NCI-H1105 treated with DMSO at 0.1 percent for 48 hours (cell line): ENCODE measurements at regions not wholly inside any gene's neighbourhood (a gene's known extent, or its start where the extent isn't known, plus 50 kb on each side); places are given as distances from the start of the nearest gene placed in this dataset.
A peak's percentile ranks its signal among the peaks of the same experiment; 100 is the strongest.

ENCODE experiments used
- DNase-seq: peaks from one replicate; lab custom pipeline; 2025; lab: John Stamatoyannopoulos, UW

DNA sequence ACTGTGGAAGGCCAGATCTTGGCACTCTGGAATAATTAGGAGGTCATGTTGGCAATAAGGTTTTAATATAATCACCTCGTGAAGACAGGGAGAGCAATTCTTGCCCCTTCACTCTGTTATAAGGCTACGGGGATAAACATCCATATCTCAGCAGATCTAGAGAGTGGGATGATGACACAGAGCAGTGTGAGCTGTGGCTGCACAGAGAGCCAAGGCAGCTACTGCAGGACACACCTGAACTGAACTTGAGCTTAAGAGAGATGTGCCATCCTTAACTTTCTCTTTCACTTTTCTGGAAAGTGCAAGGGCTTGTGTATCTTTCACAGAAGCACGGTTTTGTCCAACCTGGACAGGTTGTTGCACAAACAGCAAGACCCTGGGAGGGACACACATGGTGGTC is 174.7 kb downstream of the GATA3 start:
- no peak for DNase-seq

DNA sequence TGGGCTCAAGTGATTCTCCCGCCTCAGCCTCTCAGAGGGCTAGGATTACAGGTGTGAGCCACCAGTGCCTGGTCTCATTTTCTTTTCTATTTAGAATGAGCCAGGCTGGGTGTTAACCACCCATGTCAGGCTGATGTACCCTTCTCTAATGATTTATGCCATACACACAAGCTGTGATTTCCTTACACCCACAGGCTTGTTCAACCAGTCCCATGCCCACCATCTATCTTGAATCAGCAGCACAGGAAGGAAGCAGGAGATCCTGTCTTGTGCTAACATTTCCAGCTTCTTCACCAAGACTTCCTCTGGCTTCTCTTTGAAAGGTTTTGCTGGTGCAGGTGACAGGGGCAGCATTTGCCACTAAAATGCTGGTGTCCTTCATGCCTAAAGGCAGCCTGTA is 176.4 kb downstream of the GATA3 start:
- DNase-seq, result no peak

DNA sequence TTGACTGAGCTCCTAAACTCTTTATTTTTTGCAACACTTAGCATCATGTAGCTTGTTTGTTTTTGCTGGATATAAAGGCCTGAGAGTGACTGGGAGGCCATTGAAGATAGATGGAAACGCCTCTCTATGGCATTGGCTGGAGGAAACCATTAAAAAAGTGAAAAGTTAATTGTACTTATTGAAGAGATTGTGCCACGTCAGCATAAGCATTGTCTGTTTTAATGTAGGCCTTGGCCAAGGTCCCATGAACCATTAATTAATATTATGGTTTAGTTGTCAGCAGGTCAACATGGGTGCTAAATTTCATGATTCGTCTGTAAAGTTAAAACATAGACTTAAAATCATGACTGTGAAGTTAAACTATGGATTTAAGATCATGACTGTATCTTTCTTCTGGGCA is 178.6 kb downstream of the GATA3 start:
- peak; percentile 18 for DNase-seq

DNA sequence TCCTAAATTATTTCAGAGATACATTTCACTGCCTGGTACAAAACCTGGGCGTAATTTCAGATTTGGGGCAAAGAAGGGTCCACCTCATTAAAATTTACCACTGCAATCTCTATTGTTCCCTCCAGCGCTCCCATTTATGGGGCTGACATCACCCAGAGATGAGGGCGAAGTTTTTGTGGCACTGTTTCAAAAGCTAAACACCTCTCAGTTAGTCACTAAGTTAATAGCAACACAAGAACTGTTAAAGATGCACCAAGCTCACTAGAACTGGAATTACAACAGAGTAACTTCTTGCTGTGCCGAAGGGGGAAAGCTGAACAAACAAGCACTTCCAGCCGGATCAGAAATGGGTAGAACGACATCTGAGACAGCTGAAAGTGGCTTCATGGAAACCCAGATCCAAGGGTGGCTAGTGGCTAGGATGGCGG is 179.4 kb downstream of the GATA3 start:
- DNase-seq, result no peak

DNA sequence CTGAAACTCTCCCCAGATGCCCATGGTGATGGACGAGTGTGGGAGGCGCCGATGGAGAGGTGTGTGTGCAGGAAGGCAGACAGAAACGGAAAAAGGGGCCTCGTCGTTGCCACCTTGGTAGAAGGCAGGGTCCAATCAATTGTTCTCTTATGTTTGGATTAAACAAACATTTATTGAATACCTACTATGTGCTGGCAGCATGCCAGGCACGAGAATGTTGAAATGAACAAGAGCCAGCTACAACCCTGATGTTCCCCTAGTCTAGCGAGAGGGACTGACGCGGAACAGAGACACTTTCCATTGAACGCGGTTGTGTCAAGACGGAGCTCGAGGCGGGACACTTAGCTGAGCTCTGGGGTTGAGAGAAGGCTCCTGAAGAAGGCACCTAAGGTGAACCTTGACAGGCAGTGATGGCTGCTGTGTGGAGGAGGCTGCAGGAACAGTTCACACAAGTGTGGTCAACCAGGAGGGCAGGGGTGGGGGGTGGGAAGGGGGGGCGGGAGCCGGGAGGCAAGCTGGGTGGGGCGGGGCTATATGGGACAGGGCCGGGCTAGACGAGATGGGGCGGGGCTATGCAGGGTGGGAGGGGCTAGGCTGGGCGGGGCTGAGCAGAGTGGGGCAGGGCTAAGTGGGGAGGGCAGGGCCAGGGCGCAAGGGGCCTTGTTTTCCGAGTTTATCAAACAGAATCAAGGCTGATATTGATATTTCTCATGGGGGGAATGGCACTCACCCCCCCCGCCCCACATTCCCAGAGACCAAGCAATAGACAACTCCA is 181.0 kb downstream of the GATA3 start:
- no peak for DNase-seq

DNA sequence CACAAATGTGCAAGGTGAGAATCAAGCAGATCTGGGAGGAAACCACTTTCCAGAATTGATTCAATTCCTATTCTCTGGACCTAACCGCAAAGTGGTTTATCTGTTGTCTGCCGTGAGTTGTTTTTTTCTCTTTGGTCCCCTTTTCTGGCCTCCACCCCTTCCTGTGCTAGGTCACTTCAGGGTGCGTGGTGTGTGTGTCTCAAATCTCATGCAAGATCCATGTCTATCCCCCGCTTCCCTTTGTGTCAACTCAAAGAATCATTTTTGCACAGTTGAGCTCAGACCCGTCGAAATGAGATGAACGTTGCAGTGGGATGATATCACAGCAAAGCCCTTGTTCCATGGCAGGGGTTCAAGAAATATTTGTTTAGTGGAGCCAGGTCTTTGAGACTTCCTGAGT is 184.5 kb downstream of the GATA3 start:
- no peak for DNase-seq

DNA sequence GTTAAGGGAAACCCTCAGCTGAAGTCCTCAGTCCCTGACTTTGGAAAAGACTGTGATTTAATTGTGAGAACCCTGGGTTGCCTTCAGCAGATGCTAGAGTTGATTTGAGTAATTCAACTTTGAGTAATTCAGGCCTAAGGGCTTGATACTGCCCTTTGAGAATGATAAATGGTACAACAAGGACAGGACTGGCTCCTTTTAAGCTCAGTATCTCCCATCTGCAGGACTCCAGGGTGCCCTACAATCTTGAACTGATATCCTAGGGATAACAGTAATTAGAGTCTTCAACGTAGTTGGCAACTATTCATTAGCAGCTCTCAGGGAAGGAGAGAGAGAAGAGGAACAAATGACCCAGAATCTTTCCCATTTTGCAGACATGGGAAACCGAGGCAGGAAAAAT is 186.4 kb downstream of the GATA3 start:
- DNase-seq, result no peak

DNA sequence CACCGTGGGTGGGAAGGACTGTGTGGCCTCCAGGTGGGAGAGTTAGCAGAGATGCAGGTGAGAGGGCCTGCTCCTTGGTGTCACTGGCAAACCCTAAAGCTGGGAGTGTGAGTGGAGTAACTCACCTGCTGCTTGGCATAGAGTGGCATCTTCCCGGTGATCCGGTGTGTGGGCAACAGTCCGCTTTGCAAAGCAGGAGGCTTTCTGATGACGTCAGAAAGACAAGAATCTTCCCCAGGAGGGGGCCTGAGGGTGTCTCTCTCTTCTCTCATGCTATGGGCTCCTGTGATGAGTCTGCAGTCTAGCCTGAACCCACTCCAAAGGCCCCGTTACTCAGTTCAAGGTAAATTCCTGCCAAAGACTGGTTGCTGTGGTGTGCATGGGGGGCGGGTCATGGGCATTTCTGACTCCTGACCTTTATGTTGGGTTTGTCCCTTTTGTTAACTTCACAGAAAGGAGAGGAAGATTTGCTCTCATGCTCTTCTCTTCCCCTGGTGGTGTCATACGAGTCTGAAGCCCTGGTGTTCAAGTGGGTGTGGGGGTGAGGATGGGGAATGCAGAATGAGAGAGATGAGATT is 187.9 kb downstream of the GATA3 start:
- no peak for DNase-seq

DNA sequence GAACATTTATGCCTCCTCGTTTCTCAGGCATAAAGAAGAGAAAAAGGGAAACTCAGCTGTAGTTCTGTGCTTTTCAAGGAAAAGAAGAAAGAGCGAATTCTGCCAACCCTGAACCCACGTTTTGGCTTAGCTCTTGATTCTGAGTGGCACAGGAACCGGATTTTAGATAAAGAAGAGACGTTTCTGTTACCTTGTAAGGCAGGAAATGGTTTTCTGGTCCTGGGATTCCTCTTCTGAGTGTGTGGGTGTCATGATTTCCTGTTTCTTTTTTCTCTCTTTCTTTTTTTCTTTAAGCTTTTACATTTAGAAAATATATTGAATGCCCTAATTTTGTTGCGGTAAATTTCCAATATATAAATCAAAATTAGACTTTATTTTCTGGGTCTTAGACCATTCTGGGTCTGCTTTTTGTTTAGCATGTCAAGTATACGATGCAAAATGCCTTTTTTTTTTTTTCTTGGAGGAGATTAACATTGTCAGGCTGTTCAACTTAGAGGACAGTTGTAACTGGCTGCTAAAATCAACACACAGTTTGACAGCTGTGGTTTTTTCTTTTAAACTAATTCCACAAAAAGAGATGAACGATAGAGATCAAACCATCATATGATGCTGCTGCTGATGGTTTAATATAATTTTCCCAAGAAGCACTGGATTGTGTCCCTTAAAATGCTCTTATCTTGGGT is 190.8 kb downstream of the GATA3 start:
- no peak for DNase-seq

DNA sequence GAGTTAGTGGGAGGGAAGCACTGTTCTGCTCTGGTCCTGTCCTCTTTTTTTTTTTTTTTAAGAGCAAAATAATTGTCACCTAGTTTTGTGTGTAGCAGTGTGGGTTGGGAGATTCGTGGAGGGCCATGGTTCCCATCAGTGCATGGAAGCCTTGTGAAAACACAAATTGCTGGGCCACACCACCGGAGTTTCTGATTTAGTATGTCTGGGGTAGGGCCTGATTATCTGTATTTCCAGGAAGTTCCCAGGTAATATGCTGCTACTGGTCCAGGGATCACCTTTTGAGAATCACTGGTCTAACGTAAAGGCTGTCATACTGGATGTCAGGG is 191.3 kb downstream of the GATA3 start:
- DNase-seq, result no peak

DNA sequence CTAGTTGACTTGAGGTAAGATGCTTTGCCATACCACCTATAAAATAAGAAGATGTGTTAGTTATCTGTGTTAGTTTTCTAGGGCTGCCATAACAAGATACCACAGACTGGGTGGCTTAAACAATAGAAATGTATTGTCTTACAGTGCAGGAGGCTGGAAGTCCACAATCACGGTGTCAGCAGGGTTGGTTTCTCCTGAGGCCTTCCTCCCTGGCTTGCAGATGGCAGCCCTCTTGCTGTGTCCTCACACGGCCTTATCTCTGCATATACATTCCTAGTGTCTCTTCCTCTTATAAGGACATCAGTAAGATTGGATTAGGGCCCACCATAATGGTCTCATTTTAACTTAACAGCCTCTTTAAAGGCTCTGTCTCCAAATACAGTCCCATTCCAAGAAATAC is 192.1 kb downstream of the GATA3 start:
- DNase-seq, result no peak

DNA sequence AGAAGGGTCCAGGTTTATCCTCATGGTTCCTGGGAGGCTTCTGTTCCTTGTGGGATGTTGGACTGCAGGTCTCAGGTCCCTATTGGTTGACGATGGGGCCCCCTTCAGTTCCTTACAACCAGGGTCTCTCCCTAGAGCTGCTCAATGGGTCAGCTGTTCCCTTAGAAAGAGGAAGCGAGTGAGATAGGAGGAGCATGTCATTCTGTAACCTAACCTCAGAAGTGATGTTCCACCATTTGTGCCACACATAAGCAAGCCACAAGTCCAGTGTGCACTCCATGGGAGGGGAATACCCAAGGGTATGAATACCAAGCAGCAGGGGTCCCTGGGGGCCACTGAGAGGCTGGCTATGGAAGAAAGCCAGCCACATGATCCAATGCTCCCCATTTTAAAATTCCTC is 192.7 kb downstream of the GATA3 start:
- DNase-seq, result no peak

DNA sequence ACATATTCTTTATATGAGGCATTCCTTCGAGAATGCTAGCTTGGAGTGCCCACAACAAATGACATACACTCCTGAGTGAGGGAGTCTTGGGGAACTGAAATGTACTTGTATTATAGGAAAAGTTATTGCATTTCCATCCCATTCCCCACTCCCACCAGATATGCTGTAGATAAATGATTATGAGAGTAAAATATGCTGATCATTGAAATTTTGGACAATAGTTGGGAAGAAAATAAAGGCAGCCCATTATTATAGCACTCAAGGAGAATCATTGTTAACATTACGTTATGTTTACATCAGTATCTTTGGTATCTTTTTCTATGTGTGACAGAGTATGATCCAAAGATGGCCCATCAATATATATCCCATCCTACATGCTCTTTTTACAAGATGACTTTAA is 194.4 kb downstream of the GATA3 start:
- no peak for DNase-seq

DNA sequence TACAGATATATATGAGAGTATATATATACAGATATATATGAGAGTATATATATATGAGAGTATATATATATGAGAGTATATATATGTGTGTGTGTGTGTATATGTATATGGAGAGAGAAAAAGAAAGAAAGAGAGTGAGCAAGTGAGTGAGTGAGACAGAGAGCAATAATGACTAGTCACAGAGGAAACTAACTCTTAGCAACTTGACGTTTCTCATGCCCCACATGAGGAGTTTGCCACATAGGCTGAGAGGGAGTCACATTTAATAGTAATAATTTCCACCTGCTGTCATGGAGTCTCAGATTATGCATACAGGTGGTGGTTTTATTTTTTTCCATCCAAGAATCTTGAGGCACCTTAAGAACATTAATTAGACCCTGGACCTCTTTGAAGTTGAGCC is 199.9 kb downstream of the GATA3 start:
- no peak for DNase-seq

DNA sequence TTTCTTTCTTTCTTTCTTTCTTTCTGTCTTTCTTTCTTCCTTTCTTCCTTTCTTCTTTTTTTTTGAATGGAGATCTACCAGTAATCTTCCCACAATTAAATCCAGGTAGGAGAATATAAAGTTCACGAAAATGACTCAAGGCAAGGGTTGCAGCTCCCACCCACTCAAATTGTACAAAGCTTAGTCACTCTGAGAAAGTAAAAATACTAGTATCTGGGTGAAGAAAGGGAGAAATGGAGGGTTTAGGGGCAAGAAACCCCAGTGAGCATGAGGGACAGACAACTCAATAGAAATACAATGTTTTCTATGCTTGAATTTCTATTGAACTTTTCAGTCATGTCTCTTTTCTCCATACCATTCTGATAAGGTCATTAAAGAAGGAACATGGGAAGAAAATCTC is 200.8 kb downstream of the GATA3 start:
- no peak for DNase-seq

DNA sequence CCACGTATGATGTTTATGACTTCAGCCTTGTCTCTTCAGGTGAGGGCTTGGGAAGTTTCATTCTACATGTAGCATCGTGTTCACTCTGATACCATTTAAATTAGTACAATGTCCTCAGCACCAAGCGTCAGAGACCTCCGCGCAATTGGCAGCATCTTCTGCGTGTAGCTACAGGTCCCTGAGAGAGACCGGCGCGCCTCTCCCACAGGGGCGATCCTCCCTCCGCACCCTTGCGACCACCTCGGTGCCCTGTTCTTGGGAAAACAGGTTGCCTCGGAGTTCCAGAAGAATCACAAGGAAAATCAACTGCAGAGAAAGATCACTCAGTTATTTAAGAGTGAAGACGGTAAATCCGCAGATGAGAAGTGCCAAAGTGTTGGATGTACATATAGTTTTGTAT is 206.2 kb downstream of the GATA3 start:
- no peak for DNase-seq

DNA sequence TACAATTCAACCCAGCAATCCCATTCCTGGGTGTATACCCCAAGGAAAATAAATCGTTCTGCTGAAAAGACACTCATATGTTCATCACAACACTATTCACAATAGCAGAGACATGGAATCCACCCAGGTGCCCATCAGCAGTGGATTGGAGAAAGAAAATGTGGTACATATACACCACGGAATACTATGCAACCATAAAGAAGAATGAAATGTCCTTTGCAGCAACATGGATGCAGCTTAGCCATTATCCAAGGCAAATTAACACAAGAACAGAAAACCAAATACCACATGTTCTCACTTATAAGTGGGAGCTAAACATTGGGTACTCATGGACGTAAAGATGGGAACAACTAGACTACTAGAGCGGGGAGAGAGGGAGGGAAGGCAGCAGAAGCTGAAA is 207.8 kb downstream of the GATA3 start:
- no peak for DNase-seq

DNA sequence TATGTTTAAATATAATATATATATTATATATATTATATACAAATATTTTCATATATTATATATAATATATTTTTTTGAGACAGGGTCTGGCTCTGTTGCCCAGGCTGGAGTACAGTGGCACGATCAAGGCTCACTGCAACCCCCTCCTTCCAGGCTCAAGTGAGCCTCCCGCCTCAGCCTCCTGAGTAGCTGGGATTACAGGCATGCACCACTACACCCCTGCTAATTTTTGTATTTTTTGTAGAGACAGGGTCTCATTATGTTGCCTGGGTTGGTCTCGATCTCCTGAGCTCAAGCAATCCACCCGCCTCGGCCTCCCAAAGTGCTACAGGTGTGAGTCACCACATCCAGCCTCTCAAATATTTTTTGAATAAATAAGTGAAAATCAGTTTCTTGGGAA is 215.5 kb downstream of the GATA3 start:
- no peak for DNase-seq

DNA sequence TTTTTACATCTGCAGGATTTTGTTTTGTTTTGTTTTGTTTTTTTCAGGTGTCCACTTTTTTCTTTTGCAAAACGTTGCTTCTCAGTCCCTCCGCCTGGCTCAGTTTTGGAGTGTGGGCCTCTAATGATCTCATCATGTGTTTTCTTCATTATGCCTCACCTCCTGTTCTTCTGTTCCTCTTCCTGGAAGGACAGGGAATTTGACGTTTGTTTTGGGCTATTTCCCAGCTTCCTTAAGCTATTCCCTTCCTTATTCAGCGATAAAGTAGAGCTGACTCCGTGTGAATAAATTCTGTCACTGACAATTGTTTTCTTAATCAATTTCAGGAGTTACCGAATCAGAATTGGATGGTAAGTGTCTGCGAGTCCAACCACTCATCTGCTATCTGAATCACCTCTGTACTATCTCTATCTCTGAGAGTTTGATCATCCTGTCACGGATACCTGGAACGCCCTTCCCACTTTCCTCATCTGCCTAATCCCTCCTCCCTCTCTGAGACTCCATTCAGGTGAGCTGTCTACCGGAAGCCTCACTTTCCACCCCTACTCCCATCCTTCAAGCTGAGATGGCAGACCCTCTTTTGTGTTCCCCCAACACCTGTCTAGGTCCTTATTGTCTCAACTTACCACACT is 218.4 kb downstream of the GATA3 start:
- DNase-seq, result no peak

DNA sequence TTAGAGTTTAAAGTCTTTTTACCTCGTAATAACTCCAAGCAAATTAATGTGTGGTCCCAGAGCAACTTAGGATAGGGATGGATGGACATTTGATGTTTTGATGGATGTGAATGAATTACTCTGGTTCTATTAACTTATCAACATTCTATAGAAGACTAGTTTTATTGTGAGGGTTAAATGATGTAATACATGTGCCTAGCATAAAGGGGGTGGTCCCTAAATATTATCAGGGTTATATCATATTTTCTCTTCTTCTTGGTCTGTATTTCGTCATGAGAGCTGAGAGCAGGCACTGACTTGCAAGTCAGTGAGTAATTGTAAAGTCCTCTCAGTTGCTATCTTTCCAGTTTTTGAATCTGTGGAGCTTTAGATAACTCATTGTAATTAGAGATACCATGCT is 219.3 kb downstream of the GATA3 start:
- no peak for DNase-seq

DNA sequence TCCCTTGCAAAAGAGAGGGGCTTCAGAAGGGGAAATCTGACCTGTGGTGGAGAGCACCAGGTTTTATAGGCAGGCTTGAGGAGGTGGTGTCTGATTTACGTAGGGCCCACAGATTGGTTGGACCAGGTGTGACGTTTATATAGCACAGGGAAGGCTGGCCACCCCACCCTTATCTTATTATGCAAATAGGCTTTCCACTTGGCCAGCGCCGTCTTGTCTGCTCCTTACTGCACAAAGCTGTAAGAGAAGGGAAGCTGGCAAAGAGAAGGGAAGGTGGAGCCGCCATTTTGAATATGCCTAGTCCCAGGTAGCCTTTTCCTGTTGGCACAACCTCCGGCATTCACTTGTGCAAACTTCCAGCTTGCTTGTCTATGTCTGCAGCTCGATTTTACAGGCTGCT is 221.4 kb downstream of the GATA3 start:
- no peak for DNase-seq

DNA sequence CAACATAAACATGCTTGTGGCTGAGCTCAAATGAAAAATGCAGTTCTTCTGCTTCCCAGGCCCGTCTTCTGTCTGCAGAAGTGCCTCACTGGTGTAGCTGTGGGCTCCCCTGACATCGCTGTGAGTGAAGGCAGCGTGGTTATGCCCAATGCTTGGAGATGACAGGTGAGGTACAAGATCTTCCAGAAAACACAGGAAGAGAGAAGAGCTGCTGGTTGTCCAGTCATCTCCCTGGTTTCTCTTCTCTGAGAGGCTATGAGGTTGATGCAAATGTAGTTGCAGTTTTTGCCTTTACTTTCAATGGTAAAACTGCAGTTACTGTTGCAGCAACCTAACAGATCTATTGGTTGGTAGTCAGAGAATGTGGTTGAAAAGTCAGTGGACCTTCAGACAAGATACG is 223.6 kb downstream of the GATA3 start:
- no peak for DNase-seq

DNA sequence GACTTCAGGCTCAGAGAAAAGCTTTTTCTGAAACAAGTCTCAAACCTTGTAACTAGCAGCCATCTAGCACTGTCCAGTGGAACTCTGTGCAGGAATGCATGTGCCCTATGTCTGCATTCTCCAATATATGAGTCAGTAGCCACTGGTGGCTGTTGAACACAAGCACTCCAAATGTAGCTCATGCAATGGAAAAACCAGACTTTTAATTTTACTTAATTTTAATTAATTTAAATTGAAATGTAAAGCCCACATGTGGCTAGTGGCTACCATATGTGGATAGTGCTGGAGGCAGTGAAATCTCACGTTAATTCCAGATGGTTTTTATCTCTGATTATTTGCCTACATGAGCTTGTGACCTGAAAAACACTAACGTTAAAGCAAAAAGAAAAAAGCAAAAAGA is 225.1 kb downstream of the GATA3 start:
- DNase-seq, result no peak
